Skeletal muscle satellite cell (primary cell): ENCODE measurements at regions not wholly inside any gene's neighbourhood (a gene's known extent, or its start where the extent isn't known, plus 50 kb on each side); places are given as distances from the start of the nearest gene placed in this dataset.
"Not testable (repeated sequence)": the region's sequence is repeated elsewhere in the genome, so short reads cannot be mapped to it uniquely, and the experiment has no call there.

ENCODE experiments used
- H3K27me3 ChIP-seq: 2 replicates; pipeline ENCODE4 v1.7.0; 2013; ENCODE audit warnings: low read length; ENCODE audit not compliant: control insufficient read depth, insufficient read depth
- H3K36me3 ChIP-seq: 2 replicates; pipeline ENCODE4 v1.7.0; 2013; ENCODE audit warnings: mild to moderate bottlenecking, control low read depth, low read length; ENCODE audit not compliant: insufficient read depth
- H3K4me1 ChIP-seq: 2 replicates; pipeline ENCODE4 v1.7.0; 2013; ENCODE audit warnings: low read length; ENCODE audit not compliant: control insufficient read depth, insufficient read depth
- H3K4me2 ChIP-seq: 2 replicates; pipeline ENCODE4 v1.7.0; 2013; ENCODE audit warnings: mild to moderate bottlenecking, low read length
- H3K4me3 ChIP-seq: 2 replicates; pipeline ENCODE4 v1.7.0; 2013; ENCODE audit warnings: low read length
- H3K9ac ChIP-seq: 2 replicates; pipeline ENCODE4 v1.7.0; 2013; ENCODE audit warnings: mild to moderate bottlenecking, low read depth, low read length, moderate library complexity
- H3K9me3 ChIP-seq: replicated peaks from 2 replicates; pipeline ENCODE4 v1.7.0; 2013; ENCODE audit warnings: mild to moderate bottlenecking, control low read depth, low read length

GRCh38 chr10:64648915-64649314, 1127.7 kb downstream of the REEP3 start:
- H3K27me3 ChIP-seq: no peaks in the 10 kb centered on the region

GRCh38 chr10:64658528-64658927, 1137.3 kb downstream of the REEP3 start:
- H3K36me3 ChIP-seq: no peaks in the 10 kb centered on the region
- no peaks in the 10 kb centered on the region for H3K4me1 ChIP-seq
- no peak overlapping the region for H3K4me3 ChIP-seq
- no peaks in the 10 kb centered on the region for H3K9me3 ChIP-seq
- no peaks in the 10 kb centered on the region for H3K27me3 ChIP-seq
- no peak overlapping the region for H3K4me2 ChIP-seq
- H3K9ac ChIP-seq: no peak overlapping the region

More at GRCh38 chr10:64648915-64649314, 1127.7 kb downstream of the REEP3 start:
- Histone ChIP-seq H3K9ac (no peak overlapping the region), H3K4me3 (no peak overlapping the region), H3K36me3 (no peaks in the 10 kb centered on the region), H3K9me3 (no peaks in the 10 kb centered on the region), H3K4me2 (no peak overlapping the region), H3K4me1 (no peaks in the 10 kb centered on the region)

GRCh38 chr10:64659311-64659710, 1138.1 kb downstream of the REEP3 start:
- Histone ChIP-seq H3K4me1 (no peaks in the 10 kb centered on the region), H3K27me3 (no peaks in the 10 kb centered on the region), H3K9ac (no peak overlapping the region), H3K4me3 (no peak overlapping the region), H3K36me3 (no peaks in the 10 kb centered on the region), H3K9me3 (no peaks in the 10 kb centered on the region), H3K4me2 (no peak overlapping the region)

GRCh38 chr10:64682043-64682442, 1160.8 kb downstream of the REEP3 start:
- Histone ChIP-seq H3K4me2 (no peak overlapping the region), H3K9me3 (no peaks in the 10 kb centered on the region), H3K4me3 (no peak overlapping the region), H3K36me3 (no peaks in the 10 kb centered on the region), H3K27me3 (no peaks in the 10 kb centered on the region), H3K9ac (no peak overlapping the region), H3K4me1 (no peaks in the 10 kb centered on the region)

GRCh38 chr10:64690194-64690593, 1169.0 kb downstream of the REEP3 start:
- no peak overlapping the region for H3K4me3 ChIP-seq
- no peaks in the 10 kb centered on the region for H3K4me1 ChIP-seq
- no peak overlapping the region for H3K4me2 ChIP-seq
- no peak overlapping the region for H3K9ac ChIP-seq
- no peaks in the 10 kb centered on the region for H3K36me3 ChIP-seq
- H3K9me3 ChIP-seq: no peaks in the 10 kb centered on the region
- H3K27me3 ChIP-seq: no peaks in the 10 kb centered on the region

- Histone ChIP-seq H3K9ac (no peak overlapping the region), H3K4me3 (no peak overlapping the region), H3K9me3 (no peaks in the 10 kb centered on the region), H3K4me1 (no peaks in the 10 kb centered on the region), H3K27me3 (no peaks in the 10 kb centered on the region), H3K4me2 (no peak overlapping the region), H3K36me3 (no peaks in the 10 kb centered on the region)
These were observed 1178.0 kb downstream of the REEP3 start for GRCh38 chr10:64699244-64699643.

- not testable (repeated sequence) for H3K9ac ChIP-seq, H3K9me3 ChIP-seq, H3K36me3 ChIP-seq, H3K27me3 ChIP-seq, H3K4me2 ChIP-seq, H3K4me3 ChIP-seq, H3K4me1 ChIP-seq
These were observed 1180.9 kb downstream of the REEP3 start for GRCh38 chr10:64702086-64702485.

GRCh38 chr10:64708884-64709681, 1187.9 kb downstream of the REEP3 start:
- Histone ChIP-seq H3K4me1 (no peaks in the 10 kb centered on the region), H3K36me3 (no peaks in the 10 kb centered on the region), H3K9ac (no peak overlapping the region), H3K4me3 (no peak overlapping the region), H3K27me3 (no peaks in the 10 kb centered on the region), H3K9me3 (no peaks in the 10 kb centered on the region), H3K4me2 (no peak overlapping the region)

- no peaks in the 10 kb centered on the region for H3K27me3 ChIP-seq
- no peaks in the 10 kb centered on the region for H3K4me1 ChIP-seq
- no peak overlapping the region for H3K4me2 ChIP-seq
- no peak overlapping the region for H3K9ac ChIP-seq
- H3K9me3 ChIP-seq: no peaks in the 10 kb centered on the region
- no peaks in the 10 kb centered on the region for H3K36me3 ChIP-seq
- no peak overlapping the region for H3K4me3 ChIP-seq
These were observed 1205.3 kb downstream of the REEP3 start for GRCh38 chr10:64726466-64726865.

- Histone ChIP-seq H3K4me3 (no peak overlapping the region), H3K36me3 (no peaks in the 10 kb centered on the region), H3K4me2 (no peak overlapping the region), H3K9me3 (no peaks in the 10 kb centered on the region), H3K4me1 (no peaks in the 10 kb centered on the region), H3K9ac (no peak overlapping the region), H3K27me3 (no peaks in the 10 kb centered on the region)
These were observed 1209.8 kb downstream of the REEP3 start for GRCh38 chr10:64731016-64731415.

GRCh38 chr10:64732372-64732957, 1211.3 kb downstream of the REEP3 start:
- no peaks in the 10 kb centered on the region for H3K27me3 ChIP-seq
- no peak overlapping the region for H3K9ac ChIP-seq
- H3K36me3 ChIP-seq: no peaks in the 10 kb centered on the region
- H3K4me1 ChIP-seq: no peaks in the 10 kb centered on the region
- H3K9me3 ChIP-seq: no peaks in the 10 kb centered on the region
- H3K4me2 ChIP-seq: no peak overlapping the region
- H3K4me3 ChIP-seq: no peak overlapping the region

- no peaks in the 10 kb centered on the region for H3K27me3 ChIP-seq
- no peaks in the 10 kb centered on the region for H3K9me3 ChIP-seq
- H3K9ac ChIP-seq: no peak overlapping the region
- H3K36me3 ChIP-seq: no peaks in the 10 kb centered on the region
- no peaks in the 10 kb centered on the region for H3K4me1 ChIP-seq
- no peak overlapping the region for H3K4me3 ChIP-seq
- no peak overlapping the region for H3K4me2 ChIP-seq
These were observed 1212.8 kb downstream of the REEP3 start for GRCh38 chr10:64733980-64734379.
